Amniotic epithelial cell (primary cell): ENCODE measurements at regions not wholly inside any gene's neighbourhood (a gene's known extent, or its start where the extent isn't known, plus 50 kb on each side); places are given as distances from the start of the nearest gene placed in this dataset.
A peak's percentile ranks its signal among the peaks of the same experiment; 100 is the strongest.

Source experiments
- DNase-seq: peaks from one replicate; pipeline ENCODE4 v3.0.0-alpha.2; 2010; ENCODE audit warnings: low read depth

DNA sequence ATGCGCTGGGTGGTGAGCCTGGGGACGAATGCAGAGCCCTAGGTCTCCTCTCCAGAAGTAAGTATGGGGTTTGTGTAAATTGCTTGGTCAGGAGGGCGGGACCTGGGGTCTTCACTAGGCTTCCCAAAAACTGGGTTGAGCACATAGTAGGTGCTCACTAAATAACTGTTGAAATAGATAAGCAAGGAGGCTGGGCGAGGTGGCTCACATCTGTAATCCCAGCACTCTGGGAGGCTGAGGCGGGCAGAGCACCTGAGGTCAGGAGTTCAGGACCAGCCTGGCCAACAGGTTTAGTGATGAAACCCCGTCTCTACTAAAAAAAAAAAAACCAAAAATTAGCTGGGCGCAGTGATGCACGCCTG lies 163.9 kb upstream of the IER5L start:
- no peak for DNase-seq

DNA sequence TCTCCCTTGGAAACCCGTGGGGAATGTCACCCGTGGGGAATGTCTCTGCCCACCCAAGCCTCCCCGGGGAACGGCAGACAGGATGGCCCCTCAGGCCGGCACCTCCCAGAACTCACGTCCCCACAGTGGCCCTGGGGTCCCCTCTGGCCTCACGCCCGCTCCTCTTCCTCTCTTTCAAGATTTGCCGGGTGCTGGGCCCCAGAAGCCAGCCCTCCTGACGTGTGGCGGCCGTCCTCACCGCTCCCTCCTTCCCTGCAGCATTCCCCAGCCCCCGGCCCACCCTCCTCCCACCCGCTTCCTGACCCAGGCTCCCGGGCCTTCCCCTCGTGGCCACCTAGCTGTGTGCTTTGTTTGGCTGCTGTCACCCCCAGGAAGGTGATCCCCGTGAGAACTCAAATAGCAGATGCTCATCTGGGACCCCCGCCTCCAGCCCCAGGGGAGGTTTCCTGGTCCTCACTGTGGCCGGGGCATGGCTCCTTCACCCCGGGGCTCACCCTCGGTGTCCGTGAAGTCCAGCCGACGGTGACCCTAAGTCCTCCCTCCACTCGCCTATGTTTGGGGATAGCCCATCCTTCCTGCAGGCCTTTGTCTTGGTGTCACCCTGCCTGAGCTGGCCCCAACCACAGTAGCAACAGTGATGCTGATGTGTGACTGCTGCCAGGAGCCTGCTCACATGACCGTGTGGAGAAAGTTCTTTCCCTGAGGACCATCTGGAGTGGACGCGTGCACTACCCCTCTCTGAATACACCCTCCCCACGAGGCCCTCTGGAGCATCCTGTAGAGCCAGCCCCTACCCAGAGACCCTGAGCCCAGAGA lies 163.3 kb upstream of the IER5L start:
- no peak for DNase-seq

DNA sequence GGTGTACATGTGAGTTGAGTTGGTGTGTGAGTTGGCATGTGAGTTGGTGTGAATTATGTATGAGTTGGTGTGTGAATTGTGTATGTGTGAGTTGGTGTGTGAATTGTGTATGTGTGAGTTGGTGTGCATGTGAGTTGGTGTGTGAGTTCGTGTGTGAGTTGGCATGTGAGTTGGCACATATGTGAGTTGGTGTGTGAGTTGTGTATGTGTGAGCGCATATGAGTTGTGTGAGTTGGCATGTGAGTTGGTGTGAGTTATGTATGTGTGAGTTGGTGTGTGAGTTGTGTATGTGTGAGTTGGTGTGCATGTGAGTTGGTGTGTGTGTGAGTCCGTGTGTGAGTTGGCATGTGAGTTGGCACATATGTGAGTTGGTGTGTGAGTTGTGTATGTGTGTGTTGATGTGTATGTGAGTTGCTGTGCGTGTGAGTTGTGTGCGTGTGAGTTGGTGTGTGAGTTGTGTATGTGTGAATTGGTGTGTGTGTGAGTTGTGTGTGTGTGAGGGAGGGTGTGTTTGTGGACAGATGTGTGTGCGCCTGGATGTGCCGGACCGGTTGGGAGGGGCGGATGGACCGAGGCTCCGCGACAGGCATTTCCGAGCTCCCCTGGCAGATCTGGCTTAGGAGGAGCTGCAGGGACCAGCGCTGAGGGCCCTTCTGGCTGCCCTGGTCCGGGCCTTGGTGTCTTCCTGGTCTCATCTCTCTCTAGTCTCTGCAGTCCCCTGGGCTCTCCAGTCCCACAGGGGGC lies 162.5 kb upstream of the IER5L start:
- no peak for DNase-seq

DNA sequence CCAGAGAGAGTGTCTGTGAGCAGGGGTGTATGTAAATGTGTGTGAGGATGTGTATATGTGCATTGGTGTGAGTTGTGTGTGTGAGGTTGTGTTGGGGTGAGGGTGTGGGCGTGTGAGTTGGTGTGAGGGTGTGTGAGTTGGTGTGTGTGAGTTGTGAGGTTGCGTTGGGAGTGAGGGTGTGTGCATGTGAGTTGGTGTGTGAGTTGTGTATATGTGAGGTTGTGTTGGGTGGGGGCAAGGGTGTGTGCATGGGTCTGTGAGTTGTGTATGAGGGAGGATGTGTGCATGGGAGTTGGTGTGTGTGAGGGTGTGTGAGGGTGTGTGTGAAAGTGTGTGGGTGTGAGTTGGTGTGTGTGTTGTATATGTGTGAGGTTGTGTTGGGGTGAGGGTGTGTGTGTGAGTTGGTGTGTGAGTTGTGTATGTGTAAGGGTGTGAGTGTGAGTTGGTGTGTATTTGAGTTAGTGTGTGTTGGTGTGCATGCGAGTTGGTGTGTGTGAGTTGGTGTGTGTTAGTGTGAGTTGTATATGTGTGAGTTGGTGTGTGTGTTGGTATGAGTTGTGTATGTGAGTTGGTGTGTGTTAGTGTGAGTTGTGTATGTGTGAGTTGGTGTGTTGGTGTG lies 161.6 kb upstream of the IER5L start:
- DNase-seq = no peak

DNA sequence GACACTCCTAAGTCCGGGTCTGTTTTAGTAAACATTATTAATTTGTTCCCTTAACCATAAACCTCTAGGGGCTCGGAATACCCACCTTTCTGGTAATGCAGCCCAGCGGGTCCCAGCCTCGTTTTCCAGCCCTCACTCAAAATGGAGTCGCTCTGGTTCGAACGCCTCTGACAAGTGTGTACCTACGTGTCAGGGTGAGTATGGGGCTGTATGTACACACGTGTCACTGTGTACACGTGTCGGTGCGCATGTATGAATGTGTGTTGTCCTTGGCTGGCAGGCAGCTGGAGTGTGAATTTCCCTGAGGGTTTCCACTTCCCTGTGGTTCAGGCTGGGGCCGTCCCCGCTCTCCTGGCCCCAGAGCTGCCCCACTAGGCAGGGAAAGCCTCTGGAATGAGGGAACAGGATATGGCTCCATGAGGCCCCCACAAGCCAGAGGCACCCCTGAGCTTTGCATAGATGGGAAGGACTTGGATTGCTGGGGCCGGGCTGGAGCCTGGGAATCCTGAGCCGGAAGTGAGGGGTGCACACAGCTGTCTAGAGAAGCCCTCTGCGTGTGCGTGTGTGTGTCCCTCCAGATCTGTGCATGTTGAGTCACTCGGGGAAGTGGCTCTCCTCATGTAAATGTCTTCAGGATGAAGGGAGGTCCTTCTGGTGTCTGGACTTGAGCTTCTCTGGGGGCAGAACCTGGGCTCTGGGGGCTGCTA lies 160.8 kb upstream of the IER5L start:
- peak; percentile 30 for DNase-seq

DNA sequence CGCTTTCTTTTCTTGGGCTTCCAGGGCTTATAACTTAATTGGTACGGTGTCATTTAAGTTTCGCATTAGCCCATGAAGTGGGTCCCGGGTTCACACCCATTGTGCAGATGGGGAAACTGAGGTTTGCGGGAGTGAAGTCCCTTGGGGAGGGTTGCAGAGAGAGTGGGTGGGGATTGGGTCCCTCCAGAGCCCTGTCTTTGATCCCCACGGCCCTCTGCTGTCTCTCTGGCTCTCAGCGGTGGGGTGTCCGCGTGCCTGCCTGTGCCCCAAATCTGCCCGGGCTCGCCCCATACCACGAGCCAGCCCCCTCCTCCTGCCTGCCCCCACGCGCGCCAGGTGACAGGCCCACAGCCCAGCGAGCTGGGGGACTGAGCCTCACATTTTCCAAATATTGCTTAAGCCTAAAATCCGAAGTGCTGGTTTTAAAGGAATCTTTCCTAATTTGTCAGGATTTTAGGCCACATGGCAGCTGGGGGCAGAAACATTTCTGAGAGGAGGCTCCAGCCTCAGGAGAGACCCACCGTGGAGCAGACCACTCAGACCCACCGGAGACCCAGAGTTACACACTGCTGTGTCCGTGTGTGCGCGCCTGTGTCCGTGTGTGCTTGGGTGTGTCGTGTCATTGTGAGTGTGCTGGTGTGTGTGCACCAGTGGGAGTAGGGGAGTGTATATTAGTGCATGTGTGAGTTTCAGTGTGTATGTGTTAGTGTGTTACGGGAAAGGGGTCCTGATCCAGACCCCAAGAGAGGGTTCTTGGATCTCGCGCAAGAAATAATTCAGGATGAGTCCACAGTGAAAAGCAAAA lies 159.5 kb upstream of the IER5L start:
- DNase-seq = no peak

DNA sequence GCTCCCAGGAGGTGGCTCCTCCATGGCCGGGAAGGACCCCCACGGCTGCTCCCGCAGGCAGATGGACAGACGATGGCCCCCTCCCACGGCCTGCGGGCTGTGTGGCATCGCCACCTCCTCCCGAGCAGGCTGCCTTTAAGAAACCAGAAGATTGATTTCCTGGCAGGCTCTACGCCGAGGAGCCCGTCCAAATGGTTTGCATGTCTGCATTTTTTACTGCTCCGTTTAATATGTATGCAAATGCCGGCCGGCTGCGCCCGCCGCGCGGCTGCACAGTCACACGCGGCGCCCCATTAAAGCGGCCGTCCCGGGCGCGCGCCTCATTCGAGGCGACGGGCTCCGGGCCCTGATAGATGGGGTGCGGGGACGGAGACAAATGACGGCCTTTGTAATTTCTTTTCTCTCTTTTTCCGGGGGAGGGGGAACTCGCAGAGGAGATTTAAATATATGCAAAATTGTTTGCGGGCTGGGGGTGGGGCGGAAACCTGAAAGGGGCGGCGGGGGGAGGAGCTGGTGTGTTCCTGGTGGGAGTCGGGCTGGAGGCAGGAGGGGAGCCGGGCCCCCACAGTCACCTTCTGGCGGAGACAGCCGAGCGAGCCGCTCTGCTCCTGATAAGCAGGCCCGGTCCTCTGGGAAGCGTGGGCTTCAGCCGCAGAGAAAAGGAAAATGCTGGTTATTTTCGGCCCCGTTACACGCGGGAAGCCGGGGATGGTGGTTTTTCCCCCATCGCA lies 158.7 kb upstream of the IER5L start:
- peak; percentile 70 for DNase-seq

DNA sequence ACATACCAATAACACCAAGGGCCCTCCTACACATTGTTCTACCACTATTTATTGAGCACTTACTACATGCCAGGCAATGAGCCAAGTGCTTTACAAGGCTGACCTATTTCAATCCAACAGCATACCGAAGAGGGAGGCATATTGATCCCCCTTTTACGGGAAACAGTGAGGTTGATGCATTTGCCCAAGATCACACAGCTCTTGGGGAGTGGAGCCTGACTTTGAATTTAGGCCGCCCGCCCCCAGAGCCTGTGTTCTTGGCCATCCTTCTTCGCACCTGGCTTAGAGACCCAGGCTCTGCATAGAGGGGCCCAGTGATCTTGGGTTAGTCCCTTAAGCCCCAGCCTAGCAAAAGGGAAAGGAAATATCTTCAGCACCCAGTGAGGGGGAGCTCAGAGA lies 158.1 kb upstream of the IER5L start:
- DNase-seq = peak; percentile 85

DNA sequence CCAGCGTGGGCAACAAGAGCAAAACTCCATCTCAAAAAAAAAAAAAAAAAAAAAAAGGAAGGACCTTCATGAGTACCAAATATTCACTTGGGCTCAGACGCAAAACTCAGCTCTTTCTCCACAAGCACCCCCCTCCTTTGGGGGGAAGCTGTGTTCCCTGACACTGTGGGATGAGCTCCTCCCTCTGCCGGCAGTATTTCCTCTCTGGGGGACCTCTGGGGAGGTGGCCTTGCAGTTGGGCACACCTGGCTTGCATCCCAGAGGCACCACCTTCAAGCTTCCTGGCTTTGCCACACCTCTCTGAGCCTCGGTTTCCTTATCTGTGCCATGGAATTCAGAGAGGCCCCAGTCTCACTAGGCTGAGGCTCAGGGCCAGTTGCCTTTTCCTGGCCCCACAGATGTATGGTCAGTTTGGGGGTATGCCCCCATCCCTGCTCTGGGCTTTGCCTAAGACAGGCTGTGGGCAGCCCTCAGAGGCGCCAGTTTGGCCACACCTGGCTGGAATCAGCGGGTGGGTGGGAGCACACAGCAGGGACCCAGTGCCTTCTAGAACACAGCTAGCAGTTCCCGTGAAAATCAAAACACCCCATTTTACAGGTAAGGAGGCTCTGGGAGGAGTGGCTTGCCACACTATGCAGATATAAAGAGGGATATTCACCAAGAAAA lies 157.5 kb upstream of the IER5L start:
- no peak for DNase-seq

DNA sequence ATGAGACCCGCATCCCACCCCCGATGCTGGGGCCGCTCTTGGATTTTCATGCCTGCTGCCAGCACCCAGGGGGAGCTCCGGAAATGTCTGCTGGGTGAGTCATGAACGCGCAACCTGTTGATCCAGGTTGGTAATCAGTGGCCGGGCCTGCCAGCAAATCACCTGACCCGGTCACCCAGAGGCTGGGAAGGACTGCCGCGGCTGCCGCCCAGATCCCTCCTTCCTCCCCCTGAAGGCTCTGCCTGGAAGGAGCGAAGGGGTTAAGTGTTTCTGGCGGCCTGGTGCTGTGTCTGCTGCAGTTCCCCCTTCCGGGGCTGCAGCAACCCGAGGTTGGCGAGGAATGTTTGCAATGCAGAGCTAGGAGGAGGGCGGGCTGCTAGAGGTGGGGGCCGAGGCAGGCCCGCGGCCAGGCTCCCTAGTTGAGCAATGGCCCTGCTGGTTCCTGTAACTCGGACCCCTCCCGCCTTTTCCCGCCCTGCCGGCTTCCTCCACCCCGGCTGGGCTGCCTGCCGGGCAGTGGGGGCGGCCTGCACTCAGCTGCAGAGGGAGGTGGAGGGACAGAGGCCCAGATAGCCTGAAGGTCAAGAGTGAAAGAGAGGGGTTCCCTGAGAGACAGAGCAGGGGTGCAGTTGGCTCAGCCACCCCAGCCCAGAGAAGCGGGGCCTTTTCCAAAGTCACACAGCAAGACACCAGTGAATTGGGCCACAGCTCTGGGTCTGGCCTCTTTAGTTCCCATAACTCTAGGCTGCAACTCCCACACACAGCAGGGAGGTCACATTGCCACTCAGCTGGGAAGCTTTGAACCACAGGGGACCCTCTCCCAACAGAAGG lies 156.3 kb upstream of the IER5L start:
- peak; percentile 98 for DNase-seq

DNA sequence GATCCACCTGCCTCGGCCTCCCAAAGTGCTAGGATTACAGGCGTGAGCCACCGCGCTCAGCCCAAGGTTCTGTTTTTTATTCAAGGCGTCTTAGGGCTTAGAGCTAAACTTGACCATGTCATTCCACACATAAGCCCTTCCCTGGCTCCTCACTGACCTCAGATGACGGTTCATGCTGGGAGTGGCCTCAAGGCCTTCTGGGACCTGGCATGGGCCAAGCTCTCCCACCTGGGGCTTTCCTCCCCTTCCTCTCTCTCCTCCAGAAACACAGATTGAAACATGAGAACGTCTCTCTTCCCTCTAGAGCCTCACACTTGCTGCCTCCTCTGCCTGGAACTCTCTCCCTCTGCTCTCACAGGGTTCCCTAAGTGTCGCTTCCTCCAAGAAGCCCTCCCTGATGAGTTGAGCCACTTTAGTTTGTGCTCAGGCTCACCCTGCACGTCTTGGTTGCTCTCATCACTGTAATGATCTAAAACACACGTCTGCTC lies 155.6 kb upstream of the IER5L start:
- DNase-seq = peak; percentile 87

DNA sequence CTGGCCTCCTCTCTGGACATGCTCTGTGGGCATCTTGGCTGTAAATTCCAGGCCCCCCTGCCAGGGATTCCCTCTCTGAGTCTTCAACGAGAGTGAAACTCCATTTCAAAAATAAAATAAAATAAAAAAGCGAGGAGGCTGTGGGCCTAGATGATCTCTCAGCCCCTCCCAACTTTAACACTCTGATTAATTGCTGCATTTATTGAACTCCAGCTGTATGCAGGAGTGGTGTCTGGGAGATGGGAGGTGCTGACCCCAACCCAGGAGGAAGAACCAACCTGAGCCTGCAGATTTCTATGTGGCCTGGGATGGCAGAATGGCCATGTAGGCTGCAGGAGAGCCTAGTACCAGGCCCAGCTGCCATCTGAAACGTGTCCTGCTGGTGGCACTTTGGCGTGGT lies 154.5 kb upstream of the IER5L start:
- DNase-seq = no peak

DNA sequence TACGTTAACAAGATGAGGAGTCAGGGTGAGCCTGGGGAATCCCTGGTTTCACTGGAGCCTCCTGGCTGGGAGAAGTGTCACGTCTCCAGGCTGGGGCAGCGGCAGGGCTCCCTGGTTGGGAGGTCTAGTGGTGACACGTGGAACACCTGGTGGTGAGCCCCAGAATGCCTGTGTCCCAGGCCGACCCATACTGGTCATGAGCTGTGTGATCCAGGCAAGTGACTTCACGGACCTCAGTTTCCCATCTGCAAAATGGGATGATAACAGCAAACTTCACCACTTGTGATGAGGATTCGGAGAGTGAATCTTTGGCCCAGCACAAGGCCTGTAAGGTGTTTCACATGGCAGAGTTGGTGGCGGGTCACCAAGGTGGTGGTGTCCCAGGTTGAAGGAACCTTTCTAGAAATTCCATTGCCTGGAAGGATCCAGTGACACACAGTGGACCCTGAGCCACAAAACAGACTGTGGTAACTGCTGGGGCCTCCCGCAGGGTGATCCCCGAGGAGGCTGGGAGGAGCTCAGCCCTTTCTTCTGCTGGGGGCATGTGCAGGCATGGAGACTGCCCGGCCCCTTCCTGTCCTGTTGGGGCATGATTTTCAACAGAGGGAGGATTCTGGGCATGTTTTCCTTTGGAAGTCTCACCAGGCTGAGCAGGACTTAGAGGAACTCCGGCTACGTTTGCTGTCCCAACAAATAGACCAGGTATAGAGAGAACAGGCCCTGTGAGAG lies 153.9 kb upstream of the IER5L start:
- DNase-seq = no peak

DNA sequence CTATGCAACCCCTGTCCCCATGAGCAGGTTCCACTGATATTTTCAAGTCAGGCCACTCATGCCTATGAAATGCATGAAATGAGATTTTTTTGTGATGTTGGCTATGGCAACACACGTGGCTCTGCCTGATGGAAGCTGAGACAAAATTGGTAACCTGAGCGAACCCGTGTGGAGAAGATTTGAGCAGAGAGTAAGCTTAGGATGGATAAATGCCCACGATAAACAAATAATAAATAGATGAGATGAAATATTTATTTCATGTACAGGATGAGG lies 153.4 kb upstream of the IER5L start:
- DNase-seq = no peak

DNA sequence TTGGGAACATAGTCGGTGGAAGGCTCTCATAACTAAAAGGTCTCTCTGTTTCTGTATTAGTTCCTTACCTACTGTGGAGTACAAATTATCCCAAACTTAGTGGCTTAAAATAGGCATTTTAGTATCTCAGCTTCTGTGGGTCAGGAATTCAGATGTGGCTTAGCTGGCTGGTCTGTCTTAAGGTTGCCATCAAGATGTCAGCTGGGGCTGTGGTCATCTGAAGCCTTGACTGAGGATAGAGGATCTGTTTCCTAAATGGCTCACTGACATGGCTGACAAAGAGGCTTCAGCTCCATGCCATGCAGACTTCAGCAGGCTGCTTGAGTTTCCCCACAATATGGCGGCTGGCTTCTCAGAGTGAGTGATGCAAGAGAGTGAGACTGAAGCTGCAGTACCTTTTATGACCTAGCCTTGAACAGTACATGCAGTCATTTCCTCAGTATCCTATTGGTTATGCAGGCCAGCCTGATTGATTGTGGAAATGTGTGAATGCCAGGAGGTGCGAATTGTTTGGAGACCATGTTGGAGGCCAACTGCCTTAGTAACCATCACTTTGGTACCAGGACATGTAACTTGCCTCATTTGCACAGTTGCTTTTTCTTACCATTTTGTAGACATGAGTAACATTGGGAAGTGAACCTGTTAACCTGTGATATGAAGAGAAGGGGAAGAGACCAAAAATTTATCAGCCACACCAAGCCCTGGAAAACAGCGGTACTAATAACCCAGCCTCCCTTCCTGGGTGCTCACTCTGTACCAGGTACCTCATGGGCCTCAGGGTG lies 152.8 kb upstream of the IER5L start:
- DNase-seq = peak; percentile 49

DNA sequence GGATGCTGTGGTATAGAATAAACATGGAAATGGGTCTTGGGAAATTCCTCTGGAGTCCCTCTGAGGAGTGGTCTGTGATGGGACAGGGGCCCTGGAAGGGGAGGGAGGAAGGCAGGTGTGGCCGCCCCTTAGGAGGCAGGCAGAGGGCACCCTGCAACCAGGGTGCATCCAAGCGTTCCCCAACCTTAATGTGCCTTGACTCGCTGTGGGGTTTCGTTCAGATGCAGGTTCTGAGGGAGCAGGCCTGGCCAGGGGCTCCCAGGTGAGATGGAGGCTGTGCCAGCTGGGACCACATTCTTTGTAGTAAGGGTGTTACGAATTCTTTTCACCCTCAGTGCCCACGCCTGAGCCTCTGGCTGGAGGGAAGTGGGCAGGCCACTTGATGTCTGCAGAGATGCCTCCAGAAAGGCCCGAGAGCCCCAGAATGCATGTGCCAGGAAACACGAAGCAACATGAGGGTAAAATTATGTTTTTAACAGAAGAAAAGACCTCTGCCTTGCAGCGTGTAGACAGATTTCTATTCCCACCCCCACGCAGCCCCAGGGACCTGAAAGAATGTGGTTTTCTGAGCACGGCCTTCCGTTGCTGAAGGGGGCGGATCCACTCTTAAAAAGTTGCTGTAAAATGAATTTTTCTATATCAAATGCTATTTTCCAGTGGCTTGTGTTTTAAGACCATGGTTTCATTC lies 150.4 kb upstream of the IER5L start:
- DNase-seq = no peak

DNA sequence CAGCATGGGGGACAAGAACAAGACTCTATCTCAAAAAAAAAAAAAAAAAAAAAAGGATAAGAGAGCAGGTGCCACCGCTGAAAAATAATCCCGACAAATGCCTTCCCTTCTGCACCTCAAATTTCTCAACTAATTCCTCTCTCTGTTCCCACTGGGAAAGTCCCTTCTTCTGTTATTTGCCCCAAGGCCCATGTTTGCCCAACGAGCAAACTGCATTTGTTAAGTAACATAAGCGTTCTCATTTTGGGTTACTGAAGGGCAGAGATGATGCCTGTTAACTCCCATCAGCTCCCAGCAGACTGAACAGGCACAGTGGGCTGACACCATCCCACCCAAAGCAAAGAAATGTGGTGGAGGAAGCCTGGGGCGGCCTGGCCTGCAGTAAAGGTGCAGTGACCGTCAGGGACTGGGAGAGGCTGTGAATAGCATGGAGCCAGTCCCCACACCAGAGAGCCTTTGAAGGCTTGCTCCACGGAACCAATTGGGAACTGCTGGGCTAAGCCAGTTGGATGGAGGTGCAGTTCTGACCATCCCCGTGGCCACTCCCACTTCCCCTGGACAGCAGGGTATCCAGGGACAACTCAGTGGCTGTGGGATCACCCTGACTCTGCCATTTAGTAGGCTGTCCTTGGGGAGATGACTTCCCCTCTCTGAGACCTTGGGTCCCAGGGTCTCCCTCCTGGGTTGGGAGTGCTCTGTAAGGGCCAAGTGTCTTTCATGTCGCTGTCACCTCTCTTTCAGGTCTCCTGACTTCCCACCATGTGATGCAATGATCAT lies 149.7 kb upstream of the IER5L start:
- no peak for DNase-seq
